ENCODE measurements at regions not wholly inside any gene's neighbourhood (a gene's known extent, or its start where the extent isn't known, plus 50 kb on each side); places are given as distances from the start of the nearest gene placed in this dataset.

DNA sequence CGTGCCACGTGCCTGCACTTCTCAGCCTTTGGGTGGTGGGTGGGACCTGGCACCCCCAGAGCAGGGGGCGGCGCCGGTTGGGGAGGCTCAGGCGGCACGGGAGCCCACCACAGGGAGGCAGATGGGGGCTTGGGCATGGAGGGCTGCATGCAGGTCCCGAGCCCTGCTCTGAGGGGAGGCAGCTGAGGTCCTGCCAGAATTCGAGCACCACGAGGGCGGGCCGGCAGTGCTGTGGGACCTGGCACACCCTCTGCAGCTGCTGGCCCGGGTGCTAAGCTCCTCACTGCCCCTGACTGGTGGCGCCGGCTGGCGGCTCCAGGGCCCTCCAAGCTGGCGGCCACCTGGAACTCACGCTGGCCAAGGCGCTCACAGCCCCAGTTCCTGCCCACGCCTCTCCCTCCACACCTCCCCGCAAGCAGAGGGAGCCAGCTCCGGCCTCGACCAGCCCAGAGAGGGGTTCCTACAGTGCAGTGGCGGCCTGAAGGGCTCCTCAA lies 1176.8 kb upstream of the GYPC start:
- DNase-seq (ENCODE audit: low read depth, low spot score) (no peak), ATAC-seq (no peak), FAIRE-seq (no peak)
- RAD21 ChIA-PET (ENCODE audit: unreplicated experiment) = no interaction called here
- POLR2A ChIA-PET = no interaction called here
- TF ChIP-seq CBX5 (IDR thresholded peaks at IDR 0.05; ENCODE audit: low read depth) (no peak), SIN3A (IDR thresholded peaks at IDR 0.05; ENCODE audit: low read depth, low read length) (no peak), ZZZ3 (IDR thresholded peaks at IDR 0.05; ENCODE audit: control insufficient read depth, insufficient read length, low read depth) (no peak), TCF7 (IDR thresholded peaks at IDR 0.05; ENCODE audit: borderline replicate concordance) (no peak), CHD4 (IDR thresholded peaks at IDR 0.05) (no peak), WRNIP1 (IDR thresholded peaks at IDR 0.05; ENCODE audit: borderline replicate concordance, low read depth, low read length) (no peak), POLR2AphosphoS5 (IDR thresholded peaks at IDR 0.05; ENCODE audit: low read length) (no peak), SUPT20H (IDR thresholded peaks at IDR 0.05; ENCODE audit: borderline replicate concordance, control insufficient read depth, low read depth, low read length) (no peak), BCL11A (IDR thresholded peaks at IDR 0.05; ENCODE audit: low read depth, low read length) (no peak), CBX3 (IDR thresholded peaks at IDR 0.05; ENCODE audit: borderline replicate concordance, low read depth) (no peak), MYB (IDR thresholded peaks at IDR 0.05; ENCODE audit: borderline replicate concordance, low read depth, low read length) (no peak), CREM (IDR thresholded peaks at IDR 0.05; ENCODE audit: low read depth) (no peak)
- TF ChIP-seq, protein P1, sequence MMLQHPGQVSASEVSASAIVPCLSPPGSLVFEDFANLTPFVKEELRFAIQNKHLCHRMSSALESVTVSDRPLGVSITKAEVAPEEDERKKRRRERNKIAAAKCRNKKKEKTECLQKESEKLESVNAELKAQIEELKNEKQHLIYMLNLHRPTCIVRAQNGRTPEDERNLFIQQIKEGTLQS (IDR thresholded peaks at IDR 0.05; ENCODE audit: borderline replicate concordance, extremely low read depth, low read depth, low read length) = no peak
- TF ChIP-seq, protein P2, sequence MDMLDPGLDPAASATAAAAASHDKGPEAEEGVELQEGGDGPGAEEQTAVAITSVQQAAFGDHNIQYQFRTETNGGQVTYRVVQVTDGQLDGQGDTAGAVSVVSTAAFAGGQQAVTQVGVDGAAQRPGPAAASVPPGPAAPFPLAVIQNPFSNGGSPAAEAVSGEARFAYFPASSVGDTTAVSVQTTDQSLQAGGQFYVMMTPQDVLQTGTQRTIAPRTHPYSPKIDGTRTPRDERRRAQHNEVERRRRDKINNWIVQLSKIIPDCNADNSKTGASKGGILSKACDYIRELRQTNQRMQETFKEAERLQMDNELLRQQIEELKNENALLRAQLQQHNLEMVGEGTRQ (IDR thresholded peaks at IDR 0.05; ENCODE audit: borderline replicate concordance, low read depth, low read length) = no peak
- TF ChIP-seq, protein P3, sequence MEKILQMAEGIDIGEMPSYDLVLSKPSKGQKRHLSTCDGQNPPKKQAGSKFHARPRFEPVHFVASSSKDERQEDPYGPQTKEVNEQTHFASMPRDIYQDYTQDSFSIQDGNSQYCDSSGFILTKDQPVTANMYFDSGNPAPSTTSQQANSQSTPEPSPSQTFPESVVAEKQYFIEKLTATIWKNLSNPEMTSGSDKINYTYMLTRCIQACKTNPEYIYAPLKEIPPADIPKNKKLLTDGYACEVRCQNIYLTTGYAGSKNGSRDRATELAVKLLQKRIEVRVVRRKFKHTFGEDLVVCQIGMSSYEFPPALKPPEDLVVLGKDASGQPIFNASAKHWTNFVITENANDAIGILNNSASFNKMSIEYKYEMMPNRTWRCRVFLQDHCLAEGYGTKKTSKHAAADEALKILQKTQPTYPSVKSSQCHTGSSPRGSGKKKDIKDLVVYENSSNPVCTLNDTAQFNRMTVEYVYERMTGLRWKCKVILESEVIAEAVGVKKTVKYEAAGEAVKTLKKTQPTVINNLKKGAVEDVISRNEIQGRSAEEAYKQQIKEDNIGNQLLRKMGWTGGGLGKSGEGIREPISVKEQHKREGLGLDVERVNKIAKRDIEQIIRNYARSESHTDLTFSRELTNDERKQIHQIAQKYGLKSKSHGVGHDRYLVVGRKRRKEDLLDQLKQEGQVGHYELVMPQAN (conservative IDR thresholded peaks at IDR 0.05) = no peak
- TF ChIP-seq, protein P4, sequence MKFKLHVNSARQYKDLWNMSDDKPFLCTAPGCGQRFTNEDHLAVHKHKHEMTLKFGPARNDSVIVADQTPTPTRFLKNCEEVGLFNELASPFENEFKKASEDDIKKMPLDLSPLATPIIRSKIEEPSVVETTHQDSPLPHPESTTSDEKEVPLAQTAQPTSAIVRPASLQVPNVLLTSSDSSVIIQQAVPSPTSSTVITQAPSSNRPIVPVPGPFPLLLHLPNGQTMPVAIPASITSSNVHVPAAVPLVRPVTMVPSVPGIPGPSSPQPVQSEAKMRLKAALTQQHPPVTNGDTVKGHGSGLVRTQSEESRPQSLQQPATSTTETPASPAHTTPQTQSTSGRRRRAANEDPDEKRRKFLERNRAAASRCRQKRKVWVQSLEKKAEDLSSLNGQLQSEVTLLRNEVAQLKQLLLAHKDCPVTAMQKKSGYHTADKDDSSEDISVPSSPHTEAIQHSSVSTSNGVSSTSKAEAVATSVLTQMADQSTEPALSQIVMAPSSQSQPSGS (IDR thresholded peaks at IDR 0.05; ENCODE audit: low read length) = no peak
- TF ChIP-seq, protein P5, sequence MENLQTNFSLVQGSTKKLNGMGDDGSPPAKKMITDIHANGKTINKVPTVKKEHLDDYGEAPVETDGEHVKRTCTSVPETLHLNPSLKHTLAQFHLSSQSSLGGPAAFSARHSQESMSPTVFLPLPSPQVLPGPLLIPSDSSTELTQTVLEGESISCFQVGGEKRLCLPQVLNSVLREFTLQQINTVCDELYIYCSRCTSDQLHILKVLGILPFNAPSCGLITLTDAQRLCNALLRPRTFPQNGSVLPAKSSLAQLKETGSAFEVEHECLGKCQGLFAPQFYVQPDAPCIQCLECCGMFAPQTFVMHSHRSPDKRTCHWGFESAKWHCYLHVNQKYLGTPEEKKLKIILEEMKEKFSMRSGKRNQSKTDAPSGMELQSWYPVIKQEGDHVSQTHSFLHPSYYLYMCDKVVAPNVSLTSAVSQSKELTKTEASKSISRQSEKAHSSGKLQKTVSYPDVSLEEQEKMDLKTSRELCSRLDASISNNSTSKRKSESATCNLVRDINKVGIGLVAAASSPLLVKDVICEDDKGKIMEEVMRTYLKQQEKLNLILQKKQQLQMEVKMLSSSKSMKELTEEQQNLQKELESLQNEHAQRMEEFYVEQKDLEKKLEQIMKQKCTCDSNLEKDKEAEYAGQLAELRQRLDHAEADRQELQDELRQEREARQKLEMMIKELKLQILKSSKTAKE (IDR thresholded peaks at IDR 0.05; ENCODE audit: low read depth, poor library complexity, severe bottlenecking) = no peak
- Histone ChIP-seq H3K9me3 (replicated peaks; ENCODE audit: control insufficient read depth, insufficient read depth, low read length) (no peaks in the 10 kb centered on the region; the same call in 2 of the 3 replicates), H3K4me1 (ENCODE audit: control insufficient read depth, insufficient read depth, low read length) (no peaks in the 10 kb centered on the region), H4K20me1 (ENCODE audit: control insufficient read depth, insufficient read depth) (no peaks in the 10 kb centered on the region), H3K79me2 (ENCODE audit: control insufficient read depth, insufficient read depth, low read length) (no peaks in the 10 kb centered on the region), H2AFZ (ENCODE audit: control insufficient read depth, low read depth, low read length) (no peak overlapping the region), H3K4me2 (ENCODE audit: control insufficient read depth, insufficient read depth) (no peak overlapping the region), H3K36me3 (ENCODE audit: control insufficient read depth in 2 of 2, insufficient read depth in 2 of 2, low read length in 1 of 2) (no peaks in the 10 kb centered on the region), H3K4me3 (no peak overlapping the region), H3K9ac (ENCODE audit: control insufficient read depth, insufficient read depth, low read length) (no peak overlapping the region), H3K27me3 (replicated peaks in 1 of 2; ENCODE audit: control insufficient read depth in 2 of 2, insufficient read depth in 2 of 2, low read length in 1 of 2) (no peaks in the 10 kb centered on the region), H3K27ac (ENCODE audit: control insufficient read depth, insufficient read depth) (no peak overlapping the region)
- no TSS peak for BruUV-seq (replicated peaks)
- in situ Hi-C loops (cut with MboI) = no loop called here
- SMC1A ChIA-PET (ENCODE audit: uncharacterized antibody, unreplicated experiment) = no interaction called here
- intact Hi-C loops (cut with micrococcal nuclease; ENCODE audit: unreplicated experiment) = no loop called here
- 54% methylated on average over 19 of the region's 24 CpGs for WGBS (ENCODE audit: insufficient coverage, insufficient replicate concordance, low lambda C conversion rate, missing lambda C conversion rate)
- CTCF ChIA-PET = no interaction called here

Data from GM12878 (cell line).